Right lobe of liver (tissue), 6 donors: ENCODE measurements at regions not wholly inside any gene's neighbourhood (a gene's known extent, or its start where the extent isn't known, plus 50 kb on each side); places are given as distances from the start of the nearest gene placed in this dataset.

Experiments used
- ATAC-seq, 4 donors: fragments of 200-7000 bp; cut with Tn5 transposase; one replicate each; pipeline ENCODE4 v1.9.1; 2020; ENCODE audit warnings: mild to moderate bottlenecking in 4 of 4, moderate library complexity in 4 of 4
- DNase-seq, 3 donors: peaks; one replicate each; pipeline ENCODE4 v3.0.0-alpha.2; 2020
- H3K27ac ChIP-seq, 3 donors: fragments of 200-600 bp; one replicate each; pipeline ENCODE4 v1.8.0; 2022
- H3K27me3 ChIP-seq, 2 donors: fragments of 200-600 bp; one replicate each; pipeline ENCODE4 v1.8.0; 2022
- H3K36me3 ChIP-seq, 4 donors: fragments of 200-600 bp; sonication (generic) in 1 of 4; one replicate each; pipeline versions ENCODE4 v1.5.1 to v1.8.0; 2017 to 2022; ENCODE audit warnings: control low read depth in 1 of 4
- H3K4me1 ChIP-seq, 4 donors: fragments of 200-600 bp; sonication (generic) in 1 of 4; one replicate each; pipeline versions ENCODE4 v1.5.1 to v1.8.0; 2017 to 2022; ENCODE audit warnings: control low read depth in 1 of 4
- H3K4me3 ChIP-seq, 3 donors: fragments of 200-600 bp; one replicate each; pipeline ENCODE4 v1.8.0; 2022
- H3K9me3 ChIP-seq, 4 donors: fragments of 200-600 bp; sonication (generic) in 1 of 4; one replicate each; pipeline versions ENCODE4 v1.5.1 to v1.8.0; 2017 to 2022; ENCODE audit warnings: control low read depth in 1 of 4
- POLR2A ChIP-seq: fragments of 450-650 bp; IDR thresholded peaks from one replicate; pipeline ENCODE4 v1.6.1; 2017; ENCODE audit warnings: antibody characterized with exemption, mild to moderate bottlenecking
- WGBS: methylation state at CpG from one replicate; pipeline ENCODE4 v1.1.6; 2018; ENCODE audit warnings: low coverage, low lambda C conversion rate; ENCODE audit not compliant: insufficient coverage; ENCODE audit errors: missing lambda C conversion rate; 5-methylcytosine and 5-hydroxymethylcytosine counted together
- intact Hi-C, 2 donors: fragments of 100-400 bp; cut with DNase I; formaldehyde crosslinking; loops; one replicate each; pipeline versions ENCODE4 v1.11.2 to v1.14.1; 2022
- TF ChIP-seq, protein P1 (sequence below), 4 donors: fragments of 200-600 bp in 3 of 4; fragments of 450-650 bp in 1 of 4; IDR thresholded peaks; one replicate each; pipeline versions ENCODE4 v1.5.1 to v1.8.0; 2016 to 2022; ENCODE audit warnings: antibody characterized with exemption in 4 of 4, mild to moderate bottlenecking in 2 of 4
- donor health status: DM: no; HTN: yes; CAD: no.
- donor health status: DM: no; HTN: no; CAD: no.
- donor health status: DM: no; HTN: no; CAD: no.
- donor health status: DM: no; HTN: yes; CAD: no.
- donor health status: DM: no; HTN: yes; CAD: no.

GRCh38 chr12:98185606-98186005, 329.8 kb upstream of the TMPO start:
- Histone ChIP-seq H3K4me1 (no peaks in the 10 kb centered on the region), H3K27me3 (no peaks in the 10 kb centered on the region), H3K9me3 (no peaks in the 10 kb centered on the region), H3K4me3 (no peak overlapping the region), H3K27ac (no peak overlapping the region), H3K36me3 (no peaks in the 10 kb centered on the region)
- DNase-seq (no peak), ATAC-seq (no peak)
- 66% methylated on average over 3 of the region's 3 CpGs for WGBS
- TF ChIP-seq POLR2A, result no peak
- TF ChIP-seq, protein P1, sequence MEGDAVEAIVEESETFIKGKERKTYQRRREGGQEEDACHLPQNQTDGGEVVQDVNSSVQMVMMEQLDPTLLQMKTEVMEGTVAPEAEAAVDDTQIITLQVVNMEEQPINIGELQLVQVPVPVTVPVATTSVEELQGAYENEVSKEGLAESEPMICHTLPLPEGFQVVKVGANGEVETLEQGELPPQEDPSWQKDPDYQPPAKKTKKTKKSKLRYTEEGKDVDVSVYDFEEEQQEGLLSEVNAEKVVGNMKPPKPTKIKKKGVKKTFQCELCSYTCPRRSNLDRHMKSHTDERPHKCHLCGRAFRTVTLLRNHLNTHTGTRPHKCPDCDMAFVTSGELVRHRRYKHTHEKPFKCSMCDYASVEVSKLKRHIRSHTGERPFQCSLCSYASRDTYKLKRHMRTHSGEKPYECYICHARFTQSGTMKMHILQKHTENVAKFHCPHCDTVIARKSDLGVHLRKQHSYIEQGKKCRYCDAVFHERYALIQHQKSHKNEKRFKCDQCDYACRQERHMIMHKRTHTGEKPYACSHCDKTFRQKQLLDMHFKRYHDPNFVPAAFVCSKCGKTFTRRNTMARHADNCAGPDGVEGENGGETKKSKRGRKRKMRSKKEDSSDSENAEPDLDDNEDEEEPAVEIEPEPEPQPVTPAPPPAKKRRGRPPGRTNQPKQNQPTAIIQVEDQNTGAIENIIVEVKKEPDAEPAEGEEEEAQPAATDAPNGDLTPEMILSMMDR (IDR thresholded peaks at IDR 0.05), result no peak
- intact Hi-C loops, result no loop called here

- WGBS, result 44% methylated on average over 5 of the region's 5 CpGs
- no peak for DNase-seq
- Histone ChIP-seq H3K36me3 (no peaks in the 10 kb centered on the region), H3K4me1 (no peaks in the 10 kb centered on the region), H3K27me3 (no peaks in the 10 kb centered on the region), H3K27ac (no peak overlapping the region), H3K4me3 (no peak overlapping the region), H3K9me3 (no peaks in the 10 kb centered on the region)
- TF ChIP-seq POLR2A, result no peak
- TF ChIP-seq, protein P1 (IDR thresholded peaks at IDR 0.05), result no peak
- ATAC-seq, result no peak
- intact Hi-C loops, result no loop called here
These were observed 326.7 kb upstream of the TMPO start for GRCh38 chr12:98188650-98189077.

DNA sequence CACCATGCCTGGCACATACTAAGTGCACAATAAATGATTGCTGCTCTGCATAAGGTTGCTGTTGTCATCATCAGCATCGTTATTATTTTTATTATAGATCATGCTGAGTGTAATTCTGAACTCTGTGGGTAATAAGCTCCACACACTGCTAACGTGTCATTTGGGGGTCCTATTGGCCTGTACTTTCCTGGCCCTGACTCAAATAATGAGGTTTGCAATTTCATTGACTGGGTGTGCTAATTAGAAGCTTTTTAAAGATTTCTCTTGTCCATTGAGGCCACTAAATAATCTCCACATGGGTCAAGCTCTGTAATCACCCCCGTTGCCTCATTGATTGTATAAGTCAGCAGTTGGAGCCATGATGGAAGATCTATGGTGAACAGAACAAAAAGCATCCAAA, 320.8 kb upstream of the TMPO start:
- Histone ChIP-seq H3K4me3 (no peak overlapping the region), H3K36me3 (no peaks in the 10 kb centered on the region), H3K27me3 (no peaks in the 10 kb centered on the region), H3K27ac (no peak overlapping the region), H3K4me1 (no peaks in the 10 kb centered on the region), H3K9me3 (no peaks in the 10 kb centered on the region)
- 41% methylated on average over 3 of the region's 3 CpGs for WGBS
- no peak for DNase-seq
- TF ChIP-seq, protein P1 (IDR thresholded peaks at IDR 0.05), result no peak
- no peak for TF ChIP-seq POLR2A
- intact Hi-C loops, result no loop called here
- no peak for ATAC-seq

GRCh38 chr12:98198261-98198982, 317.0 kb upstream of the TMPO start:
- no peak for DNase-seq
- TF ChIP-seq POLR2A, result no peak
- TF ChIP-seq, protein P1 (IDR thresholded peaks at IDR 0.05), result no peak
- no peaks in the 10 kb centered on the region for H3K27me3 ChIP-seq
- intact Hi-C loops, result no loop called here
- H3K36me3 ChIP-seq, result no peaks in the 10 kb centered on the region
- no peak overlapping the region for H3K4me3 ChIP-seq
- H3K9me3 ChIP-seq, result no peaks in the 10 kb centered on the region
- no peak for ATAC-seq
- H3K27ac ChIP-seq, result no peak overlapping the region
- WGBS, result 43% methylated on average over 4 of the region's 4 CpGs
- no peaks in the 10 kb centered on the region for H3K4me1 ChIP-seq
